Upper lobe of left lung (tissue), 6 donors: ENCODE measurements at regions not wholly inside any gene's neighbourhood (a gene's known extent, or its start where the extent isn't known, plus 50 kb on each side); places are given as distances from the start of the nearest gene placed in this dataset.
"Not testable (repeated sequence)": the region's sequence is repeated elsewhere in the genome, so short reads cannot be mapped to it uniquely, and the experiment has no call there.

Source experiments
- ATAC-seq, 2 donors: fragments of 200-7000 bp; cut with Tn5 transposase; one replicate each; pipeline ENCODE4 v1.9.1; 2022; ENCODE audit warnings: mild to moderate bottlenecking in 2 of 2, moderate library complexity in 2 of 2; ENCODE audit not compliant: low FRiP score in 2 of 2
- DNase-seq, 2 donors: peaks; one replicate each; pipeline ENCODE4 v3.0.0-alpha.2; 2019 to 2020
- H3K27ac ChIP-seq, 4 donors: fragments of 200-600 bp; sonication (generic); one replicate each; pipeline ENCODE4 v1.5.1; 2016 to 2019
- H3K27me3 ChIP-seq, 4 donors: fragments of 200-600 bp; sonication (generic); one replicate each; pipeline ENCODE4 v1.5.1; 2017 to 2019
- H3K36me3 ChIP-seq, 4 donors: fragments of 200-600 bp; sonication (generic); one replicate each; pipeline ENCODE4 v1.5.1; 2016 to 2019
- H3K4me1 ChIP-seq, 4 donors: fragments of 200-600 bp; sonication (generic); one replicate each; pipeline ENCODE4 v1.5.1; 2018 to 2019
- H3K4me3 ChIP-seq, 4 donors: fragments of 200-600 bp; sonication (generic); one replicate each; pipeline ENCODE4 v1.5.1; 2017 to 2019; ENCODE audit warnings: mild to moderate bottlenecking in 2 of 4, moderate library complexity in 1 of 4
- H3K9me3 ChIP-seq, 4 donors: fragments of 200-600 bp; sonication (generic); one replicate each; pipeline ENCODE4 v1.5.1; 2018 to 2019
- EP300 ChIP-seq, 4 donors: sonication (generic); formaldehyde crosslinking; IDR thresholded peaks; one replicate each; pipeline ENCODE4 v1.5.1; 2017; ENCODE audit warnings: antibody characterized with exemption in 4 of 4, control low read depth in 2 of 4
- POLR2A ChIP-seq, 4 donors: fragments of 450-650 bp; IDR thresholded peaks; one replicate each; pipeline ENCODE4 v1.5.1; 2016 to 2017; ENCODE audit warnings: antibody characterized with exemption in 4 of 4, mild to moderate bottlenecking in 2 of 4
- POLR2AphosphoS5 ChIP-seq, 2 donors: sonication (generic); formaldehyde crosslinking; IDR thresholded peaks; one replicate each; pipeline ENCODE4 v1.5.1; 2017; ENCODE audit warnings: antibody characterized with exemption in 2 of 2
- WGBS, 2 donors: methylation state at CpG; one replicate each; pipeline ENCODE4 v1.1.5; 2017 to 2018; 5-methylcytosine and 5-hydroxymethylcytosine counted together
- TF ChIP-seq, protein P1 (sequence below), 6 experiments: fragments of 450-650 bp in 4 of 6; fragments of 200-600 bp in 2 of 6; sonication (generic) in 2 of 6; IDR thresholded peaks; one replicate each; pipeline ENCODE4 v1.5.1; 2016 to 2019; ENCODE audit warnings: antibody characterized with exemption in 6 of 6
- donor health status: DM: no; HTN: no; CAD: no; lungs with moderate emphysema.
- donor health status: DM: no; HTN: yes; CAD: no; lungs with severe emphysema.

- Histone ChIP-seq H3K9me3 (no peaks in the 10 kb centered on the region), H3K4me3 (no peak overlapping the region), H3K4me1 (no peaks in the 10 kb centered on the region), H3K27ac (no peak overlapping the region), H3K36me3 (no peaks in the 10 kb centered on the region), H3K27me3 (no peaks in the 10 kb centered on the region)
- peak in 1 of 2 donors; percentile 59 for ATAC-seq
- WGBS, 2 donors = 66 to 67% methylated on average over 9 of the region's 9 CpGs
- no peak for DNase-seq
- TF ChIP-seq EP300 (IDR thresholded peaks at IDR 0.05) = no peak
Measured at GRCh38 chr9:18297056-18297841, 176.7 kb upstream of the ADAMTSL1 start.

GRCh38 chr9:18299449-18299848 lies 174.5 kb upstream of the ADAMTSL1 start:
- Histone ChIP-seq H3K27ac (no peak overlapping the region), H3K27me3 (no peaks in the 10 kb centered on the region), H3K4me3 (no peak overlapping the region), H3K36me3 (no peaks in the 10 kb centered on the region), H3K4me1 (no peaks in the 10 kb centered on the region), H3K9me3 (no peaks in the 10 kb centered on the region)
- TF ChIP-seq, protein P1, sequence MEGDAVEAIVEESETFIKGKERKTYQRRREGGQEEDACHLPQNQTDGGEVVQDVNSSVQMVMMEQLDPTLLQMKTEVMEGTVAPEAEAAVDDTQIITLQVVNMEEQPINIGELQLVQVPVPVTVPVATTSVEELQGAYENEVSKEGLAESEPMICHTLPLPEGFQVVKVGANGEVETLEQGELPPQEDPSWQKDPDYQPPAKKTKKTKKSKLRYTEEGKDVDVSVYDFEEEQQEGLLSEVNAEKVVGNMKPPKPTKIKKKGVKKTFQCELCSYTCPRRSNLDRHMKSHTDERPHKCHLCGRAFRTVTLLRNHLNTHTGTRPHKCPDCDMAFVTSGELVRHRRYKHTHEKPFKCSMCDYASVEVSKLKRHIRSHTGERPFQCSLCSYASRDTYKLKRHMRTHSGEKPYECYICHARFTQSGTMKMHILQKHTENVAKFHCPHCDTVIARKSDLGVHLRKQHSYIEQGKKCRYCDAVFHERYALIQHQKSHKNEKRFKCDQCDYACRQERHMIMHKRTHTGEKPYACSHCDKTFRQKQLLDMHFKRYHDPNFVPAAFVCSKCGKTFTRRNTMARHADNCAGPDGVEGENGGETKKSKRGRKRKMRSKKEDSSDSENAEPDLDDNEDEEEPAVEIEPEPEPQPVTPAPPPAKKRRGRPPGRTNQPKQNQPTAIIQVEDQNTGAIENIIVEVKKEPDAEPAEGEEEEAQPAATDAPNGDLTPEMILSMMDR (IDR thresholded peaks at IDR 0.05) = no peak
- no peak for TF ChIP-seq POLR2AphosphoS5 (IDR thresholded peaks at IDR 0.05)
- no peak for TF ChIP-seq POLR2A (IDR thresholded peaks at IDR 0.05)
- ATAC-seq = no peak
- WGBS, 2 donors = 86 to 93% methylated on average over 5 of the region's 5 CpGs
- no peak for DNase-seq

GRCh38 chr9:18305167-18305806 lies 168.7 kb upstream of the ADAMTSL1 start:
- not testable (repeated sequence) for H3K27ac ChIP-seq, H3K4me3 ChIP-seq
- WGBS, 2 donors = 62 to 74% methylated on average over 10 of the region's 10 CpGs

DNA sequence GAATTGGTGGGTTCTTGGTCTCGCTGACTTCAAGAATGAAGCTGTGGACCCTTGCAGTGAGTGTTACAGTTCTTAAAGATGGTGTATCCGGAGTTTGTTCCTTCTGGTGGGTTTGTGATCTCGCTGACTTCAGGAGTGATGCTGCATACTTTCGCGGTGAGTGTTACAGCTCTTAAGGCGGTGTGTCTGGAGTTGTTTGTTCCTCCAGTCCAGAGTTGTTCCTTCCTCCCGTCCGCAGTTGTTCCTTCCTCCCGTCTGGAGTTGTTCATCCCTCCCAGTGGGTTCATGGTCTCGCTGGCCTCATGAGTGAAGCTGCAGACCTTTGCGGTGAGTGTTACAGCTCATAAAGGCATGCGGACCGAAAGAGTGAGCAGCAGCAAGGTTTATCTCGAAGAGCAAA lies 159.6 kb upstream of the ADAMTSL1 start:
- Histone ChIP-seq H3K36me3 (no peaks in the 10 kb centered on the region), H3K27me3 (no peaks in the 10 kb centered on the region), H3K4me1 (no peaks in the 10 kb centered on the region), H3K4me3 (no peak overlapping the region), H3K9me3 (no peaks in the 10 kb centered on the region), H3K27ac (no peak overlapping the region)
- TF ChIP-seq EP300 (IDR thresholded peaks at IDR 0.05) = no peak
- TF ChIP-seq, protein P1 (IDR thresholded peaks at IDR 0.05) = no peak
- TF ChIP-seq POLR2A (IDR thresholded peaks at IDR 0.05) = no peak
- TF ChIP-seq POLR2AphosphoS5 (IDR thresholded peaks at IDR 0.05) = no peak
- DNase-seq (no peak), ATAC-seq (no peak)
- 81 to 84% methylated on average over 14 of the region's 14 CpGs for WGBS, 2 donors

More at GRCh38 chr9:18305167-18305806, 168.7 kb upstream of the ADAMTSL1 start:
- not testable (repeated sequence) for H3K27me3 ChIP-seq, H3K9me3 ChIP-seq, ATAC-seq, H3K36me3 ChIP-seq, H3K4me1 ChIP-seq, DNase-seq

- Histone ChIP-seq H3K27me3 (no peaks in the 10 kb centered on the region), H3K4me1 (no peaks in the 10 kb centered on the region), H3K27ac (no peak overlapping the region), H3K36me3 (no peaks in the 10 kb centered on the region), H3K4me3 (no peak overlapping the region), H3K9me3 (no peaks in the 10 kb centered on the region)
- ATAC-seq = no peak
- DNase-seq = no peak
- WGBS, 2 donors = 90 to 96% methylated on average over 1 of the region's 1 CpG
- TF ChIP-seq EP300 (IDR thresholded peaks at IDR 0.05) (no peak), POLR2AphosphoS5 (IDR thresholded peaks at IDR 0.05) (no peak), POLR2A (IDR thresholded peaks at IDR 0.05) (no peak)
- TF ChIP-seq, protein P1 (IDR thresholded peaks at IDR 0.05) = no peak
Measured at GRCh38 chr9:18317896-18318295, 156.1 kb upstream of the ADAMTSL1 start.
